ENCODE measurements at regions not wholly inside any gene's neighbourhood (a gene's known extent, or its start where the extent isn't known, plus 50 kb on each side); places are given as distances from the start of the nearest gene placed in this dataset.
"Not testable (repeated sequence)": the region's sequence is repeated elsewhere in the genome, so short reads cannot be mapped to it uniquely, and the experiment has no call there.

DNA sequence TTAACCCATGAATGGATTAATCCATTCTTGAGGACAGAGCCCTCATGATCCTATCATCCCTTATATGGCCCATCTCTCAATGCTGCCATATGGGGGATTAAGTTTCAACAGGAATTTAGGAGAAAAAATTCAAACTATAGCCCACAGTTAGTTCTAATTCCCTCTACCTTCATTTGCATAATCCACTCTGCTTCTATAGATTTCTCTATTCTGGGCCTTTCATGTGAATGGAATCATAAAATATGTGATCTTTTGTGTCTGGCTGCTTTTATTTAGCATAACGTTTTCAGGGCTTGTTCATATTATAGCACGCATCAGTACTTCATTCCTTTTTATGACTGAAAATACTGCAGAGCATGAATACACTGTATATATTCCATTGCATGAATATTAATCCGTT lies 55.4 kb downstream of the CTSL start:
- intact Hi-C loops (cut with DNase I; ENCODE audit: low total_unique reads), result no loop called here
- no peak for DNase-seq
- peaks cover 0 to 4% (median 0%) of the 10 kb centered on the region in 3 donors for H3K27me3 ChIP-seq
- 90 to 95% (median 92%) methylated on average over 3 of the region's 3 CpGs for WGBS, 5 donors
- no peak for TF ChIP-seq POLR2A (IDR thresholded peaks at IDR 0.05)
- TF ChIP-seq, protein P1, sequence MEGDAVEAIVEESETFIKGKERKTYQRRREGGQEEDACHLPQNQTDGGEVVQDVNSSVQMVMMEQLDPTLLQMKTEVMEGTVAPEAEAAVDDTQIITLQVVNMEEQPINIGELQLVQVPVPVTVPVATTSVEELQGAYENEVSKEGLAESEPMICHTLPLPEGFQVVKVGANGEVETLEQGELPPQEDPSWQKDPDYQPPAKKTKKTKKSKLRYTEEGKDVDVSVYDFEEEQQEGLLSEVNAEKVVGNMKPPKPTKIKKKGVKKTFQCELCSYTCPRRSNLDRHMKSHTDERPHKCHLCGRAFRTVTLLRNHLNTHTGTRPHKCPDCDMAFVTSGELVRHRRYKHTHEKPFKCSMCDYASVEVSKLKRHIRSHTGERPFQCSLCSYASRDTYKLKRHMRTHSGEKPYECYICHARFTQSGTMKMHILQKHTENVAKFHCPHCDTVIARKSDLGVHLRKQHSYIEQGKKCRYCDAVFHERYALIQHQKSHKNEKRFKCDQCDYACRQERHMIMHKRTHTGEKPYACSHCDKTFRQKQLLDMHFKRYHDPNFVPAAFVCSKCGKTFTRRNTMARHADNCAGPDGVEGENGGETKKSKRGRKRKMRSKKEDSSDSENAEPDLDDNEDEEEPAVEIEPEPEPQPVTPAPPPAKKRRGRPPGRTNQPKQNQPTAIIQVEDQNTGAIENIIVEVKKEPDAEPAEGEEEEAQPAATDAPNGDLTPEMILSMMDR (IDR thresholded peaks at IDR 0.05), result no peak
- TF ChIP-seq EP300 (IDR thresholded peaks at IDR 0.05), result no peak
- no peak for TF ChIP-seq POLR2AphosphoS5 (IDR thresholded peaks at IDR 0.05)
- H3K9me3 ChIP-seq, result no peaks in the 10 kb centered on the region
- H3K36me3 ChIP-seq, result no peaks in the 10 kb centered on the region
- H3K4me1 ChIP-seq, result no peaks in the 10 kb centered on the region
- H3K27ac ChIP-seq, result no peak overlapping the region
- H3K4me3 ChIP-seq, result no peak overlapping the region

DNA sequence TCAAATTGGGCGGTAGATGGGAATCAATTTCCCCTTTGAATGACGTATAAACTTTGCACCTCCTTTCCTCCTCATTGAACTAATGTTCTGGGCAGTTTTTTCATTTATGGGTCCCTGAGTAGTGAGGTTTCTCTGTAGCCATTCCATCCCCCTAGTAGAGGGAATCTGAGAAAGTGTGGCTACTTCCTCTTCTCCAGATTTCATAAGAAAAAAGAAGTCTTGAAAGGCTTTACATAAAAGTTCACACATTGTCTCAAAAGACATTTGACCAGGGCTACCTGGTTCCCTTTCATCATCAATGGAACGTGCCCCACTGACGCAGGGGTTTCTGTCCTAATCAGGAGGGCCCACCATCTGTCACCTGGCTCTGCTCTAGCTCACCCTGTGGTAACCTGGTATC lies 57.3 kb downstream of the CTSL start:
- H3K9me3 ChIP-seq, result no peaks in the 10 kb centered on the region
- no peak overlapping the region for H3K27ac ChIP-seq
- no peak for TF ChIP-seq EP300 (IDR thresholded peaks at IDR 0.05)
- TF ChIP-seq, protein P1 (IDR thresholded peaks at IDR 0.05), result no peak
- no peak for TF ChIP-seq POLR2AphosphoS5 (IDR thresholded peaks at IDR 0.05)
- no peak for TF ChIP-seq POLR2A (IDR thresholded peaks at IDR 0.05)
- H3K27me3 ChIP-seq, result peaks cover 0 to 5% (median 4%) of the 10 kb centered on the region in 3 donors
- 83 to 92% (median 87%) methylated on average over 4 of the region's 4 CpGs for WGBS, 5 donors
- no peaks in the 10 kb centered on the region for H3K36me3 ChIP-seq
- H3K4me1 ChIP-seq, result no peaks in the 10 kb centered on the region
- no peak for DNase-seq
- no peak overlapping the region for H3K4me3 ChIP-seq
- intact Hi-C loops (cut with DNase I; ENCODE audit: low total_unique reads), result no loop called here

DNA sequence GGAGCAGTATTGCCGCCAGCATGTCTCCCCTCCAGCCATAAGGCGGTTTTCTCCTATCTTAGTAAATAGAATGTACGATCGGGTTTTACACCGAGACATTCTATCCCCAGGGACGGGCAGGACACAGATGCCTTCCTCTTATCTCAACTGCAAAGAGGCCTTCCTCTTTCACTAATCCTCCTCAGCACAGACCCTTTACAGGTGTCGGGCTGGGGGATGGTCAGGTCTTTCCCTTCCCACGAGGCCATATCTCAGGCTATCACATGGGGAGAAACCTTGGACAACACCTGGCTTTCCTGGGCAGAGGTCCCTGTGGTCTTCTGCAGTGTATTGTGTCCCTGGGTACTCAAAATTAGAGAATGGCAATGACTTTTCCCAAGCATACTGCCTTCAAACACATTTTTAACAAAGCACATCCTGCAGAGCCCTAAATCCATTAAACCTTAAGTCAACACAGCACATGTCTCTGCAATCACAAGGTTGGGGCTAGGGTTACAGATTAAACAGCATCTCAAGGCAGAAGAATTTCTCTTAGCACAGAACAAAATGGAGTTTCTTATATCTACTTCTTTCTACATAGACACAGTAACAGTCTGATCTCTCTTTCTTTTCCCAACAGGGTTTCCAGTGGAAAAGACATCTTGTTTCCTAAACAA lies 59.5 kb downstream of the CTSL start:
- H3K4me3 ChIP-seq; H3K27ac ChIP-seq; H3K9me3 ChIP-seq; DNase-seq; H3K36me3 ChIP-seq; intact Hi-C loops (cut with DNase I; ENCODE audit: low total_unique reads); H3K27me3 ChIP-seq; H3K4me1 ChIP-seq: not testable (repeated sequence)
- 49 to 62% (median 56%) methylated on average over 8 of the region's 8 CpGs for WGBS, 5 donors

DNA sequence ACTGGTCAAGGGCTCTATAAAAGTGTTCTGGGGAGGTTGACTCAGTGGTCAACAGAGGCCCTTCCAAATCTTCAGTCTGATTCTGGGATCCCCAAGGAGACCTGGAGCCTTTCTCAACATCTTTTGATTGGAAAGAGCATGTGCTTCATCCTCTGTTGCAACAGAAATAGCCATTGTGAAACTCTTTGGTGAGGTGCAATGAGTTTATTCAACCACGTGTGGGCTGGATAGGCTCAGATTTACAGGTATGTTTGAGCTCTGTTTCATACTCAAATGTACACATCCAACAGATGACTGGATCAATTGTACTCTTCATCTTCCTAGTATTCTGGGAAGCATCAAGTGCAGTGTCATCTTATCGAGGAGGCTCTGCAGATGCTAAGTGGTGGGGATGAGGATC lies 60.5 kb downstream of the CTSL start:
- intact Hi-C loops (cut with DNase I; ENCODE audit: low total_unique reads), result no loop called here
- Histone ChIP-seq H3K4me1 (no peaks in the 10 kb centered on the region), H3K27ac (no peak overlapping the region), H3K27me3 (peaks cover 0 to 5% (median 4%) of the 10 kb centered on the region in 3 donors), H3K36me3 (no peaks in the 10 kb centered on the region), H3K4me3 (no peak overlapping the region), H3K9me3 (no peaks in the 10 kb centered on the region)
- WGBS, 5 donors, result 81 to 88% (median 85%) methylated on average over 2 of the region's 2 CpGs
- no peak for DNase-seq
- TF ChIP-seq POLR2AphosphoS5 (IDR thresholded peaks at IDR 0.05) (no peak), EP300 (IDR thresholded peaks at IDR 0.05) (no peak), POLR2A (IDR thresholded peaks at IDR 0.05) (no peak)
- TF ChIP-seq, protein P1 (IDR thresholded peaks at IDR 0.05), result no peak

DNA sequence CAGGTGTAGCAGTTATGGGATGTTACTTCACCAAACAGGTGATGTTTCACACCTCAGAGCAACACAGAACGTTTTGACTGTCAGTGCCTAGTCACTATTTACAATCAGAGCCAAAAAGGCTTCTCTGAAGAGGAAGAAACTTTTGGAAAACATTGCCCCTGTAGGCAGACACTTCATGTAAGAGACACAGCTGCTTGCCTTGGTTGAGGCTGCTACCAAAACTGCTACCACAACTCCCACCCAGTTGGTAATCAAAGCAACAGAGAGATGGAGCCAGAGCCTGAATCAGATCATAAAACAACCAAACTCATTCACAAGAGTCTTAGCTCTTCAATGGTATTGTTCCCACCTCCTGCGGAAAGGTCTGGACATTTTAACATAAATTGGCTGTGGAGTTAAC lies 61.0 kb downstream of the CTSL start:
- intact Hi-C loops (cut with DNase I; ENCODE audit: low total_unique reads), result no loop called here

More for the DNA sequence above, 61.0 kb downstream of the CTSL start:
- Histone ChIP-seq H3K36me3 (no peaks in the 10 kb centered on the region), H3K27me3 (peaks cover 0 to 5% (median 4%) of the 10 kb centered on the region in 3 donors), H3K27ac (no peak overlapping the region), H3K4me1 (no peaks in the 10 kb centered on the region), H3K4me3 (no peak overlapping the region), H3K9me3 (no peaks in the 10 kb centered on the region)
- TF ChIP-seq, protein P1 (IDR thresholded peaks at IDR 0.05), result no peak
- TF ChIP-seq POLR2A (IDR thresholded peaks at IDR 0.05), result no peak
- no peak for TF ChIP-seq POLR2AphosphoS5 (IDR thresholded peaks at IDR 0.05)
- no peak for TF ChIP-seq EP300 (IDR thresholded peaks at IDR 0.05)
- 57 to 87% (median 61%) methylated on average over 2 of the region's 2 CpGs for WGBS, 5 donors
- no peak for DNase-seq
